ENCODE measurements at regions not wholly inside any gene's neighbourhood (a gene's known extent, or its start where the extent isn't known, plus 50 kb on each side); places are given as distances from the start of the nearest gene placed in this dataset.

GRCh38 chr18:29501952-29502351, 1325.0 kb upstream of the CDH2 start:
- TF ChIP-seq POLR2AphosphoS5 (IDR thresholded peaks at IDR 0.05), result no peak
- no peak for TF ChIP-seq CTCF (IDR thresholded peaks at IDR 0.05)
- TF ChIP-seq POLR2A (IDR thresholded peaks at IDR 0.05), result no peak
